ENCODE measurements at regions not wholly inside any gene's neighbourhood (a gene's known extent, or its start where the extent isn't known, plus 50 kb on each side); places are given as distances from the start of the nearest gene placed in this dataset.

DNA sequence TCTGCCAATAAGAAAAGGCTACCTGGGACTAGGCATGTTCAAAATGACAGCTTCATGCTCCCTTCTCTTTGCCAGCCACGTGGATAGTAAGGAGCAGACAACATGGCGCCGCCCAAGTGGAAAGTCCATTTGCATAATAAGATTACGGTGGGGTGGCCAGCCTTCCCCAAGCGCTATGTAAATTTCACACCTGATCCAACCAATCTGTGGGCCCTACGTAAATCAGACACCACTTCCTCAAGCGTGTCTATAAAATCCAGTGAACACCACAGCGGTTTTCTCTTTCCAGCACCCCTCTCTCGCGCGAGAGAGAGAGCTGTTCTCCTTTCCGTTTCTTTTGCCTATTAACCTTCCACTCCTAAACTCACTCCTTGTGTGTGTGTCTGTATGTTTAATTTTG lies 140.3 kb upstream of the ERCC4 start:
- WGBS (ENCODE audit: insufficient coverage) = 84% methylated on average over 8 of the region's 12 CpGs
- Histone ChIP-seq H3K27ac (ENCODE audit: low read length) (no peak overlapping the region), H3K4me1 (ENCODE audit: control insufficient read depth, insufficient read depth, low read length) (no peaks in the 10 kb centered on the region), H3K36me3 (ENCODE audit: control insufficient read depth, insufficient read depth, low read length) (no peaks in the 10 kb centered on the region), H3K9me3 (ENCODE audit: control insufficient read depth, insufficient read depth, low read length) (no peaks in the 10 kb centered on the region), H3K4me3 (ENCODE audit: low read length) (no peak overlapping the region), H3K27me3 (ENCODE audit: control insufficient read depth, insufficient read depth, low read length) (no peaks in the 10 kb centered on the region)
- TF ChIP-seq, protein P1, sequence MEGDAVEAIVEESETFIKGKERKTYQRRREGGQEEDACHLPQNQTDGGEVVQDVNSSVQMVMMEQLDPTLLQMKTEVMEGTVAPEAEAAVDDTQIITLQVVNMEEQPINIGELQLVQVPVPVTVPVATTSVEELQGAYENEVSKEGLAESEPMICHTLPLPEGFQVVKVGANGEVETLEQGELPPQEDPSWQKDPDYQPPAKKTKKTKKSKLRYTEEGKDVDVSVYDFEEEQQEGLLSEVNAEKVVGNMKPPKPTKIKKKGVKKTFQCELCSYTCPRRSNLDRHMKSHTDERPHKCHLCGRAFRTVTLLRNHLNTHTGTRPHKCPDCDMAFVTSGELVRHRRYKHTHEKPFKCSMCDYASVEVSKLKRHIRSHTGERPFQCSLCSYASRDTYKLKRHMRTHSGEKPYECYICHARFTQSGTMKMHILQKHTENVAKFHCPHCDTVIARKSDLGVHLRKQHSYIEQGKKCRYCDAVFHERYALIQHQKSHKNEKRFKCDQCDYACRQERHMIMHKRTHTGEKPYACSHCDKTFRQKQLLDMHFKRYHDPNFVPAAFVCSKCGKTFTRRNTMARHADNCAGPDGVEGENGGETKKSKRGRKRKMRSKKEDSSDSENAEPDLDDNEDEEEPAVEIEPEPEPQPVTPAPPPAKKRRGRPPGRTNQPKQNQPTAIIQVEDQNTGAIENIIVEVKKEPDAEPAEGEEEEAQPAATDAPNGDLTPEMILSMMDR (IDR thresholded peaks at IDR 0.05) = no peak
- no peak overlapping the region for H3K4me3 Mint-ChIP-seq
- intact Hi-C loops (cut with micrococcal nuclease) = no loop called here
- peaks cover 0 to 2% of the 10 kb centered on the region in 2 donors for H3K27me3 Mint-ChIP-seq (ENCODE audit: low read depth in 2 of 2)
- H3K27ac Mint-ChIP-seq = no peak overlapping the region
- H3K9me3 Mint-ChIP-seq = peaks cover 7 to 8% of the 10 kb centered on the region in 2 donors
- DNase-seq (no peak), ATAC-seq (no peak)
- H3K36me3 Mint-ChIP-seq = no peaks in the 10 kb centered on the region
- H3K4me1 Mint-ChIP-seq = no peaks in the 10 kb centered on the region

DNA sequence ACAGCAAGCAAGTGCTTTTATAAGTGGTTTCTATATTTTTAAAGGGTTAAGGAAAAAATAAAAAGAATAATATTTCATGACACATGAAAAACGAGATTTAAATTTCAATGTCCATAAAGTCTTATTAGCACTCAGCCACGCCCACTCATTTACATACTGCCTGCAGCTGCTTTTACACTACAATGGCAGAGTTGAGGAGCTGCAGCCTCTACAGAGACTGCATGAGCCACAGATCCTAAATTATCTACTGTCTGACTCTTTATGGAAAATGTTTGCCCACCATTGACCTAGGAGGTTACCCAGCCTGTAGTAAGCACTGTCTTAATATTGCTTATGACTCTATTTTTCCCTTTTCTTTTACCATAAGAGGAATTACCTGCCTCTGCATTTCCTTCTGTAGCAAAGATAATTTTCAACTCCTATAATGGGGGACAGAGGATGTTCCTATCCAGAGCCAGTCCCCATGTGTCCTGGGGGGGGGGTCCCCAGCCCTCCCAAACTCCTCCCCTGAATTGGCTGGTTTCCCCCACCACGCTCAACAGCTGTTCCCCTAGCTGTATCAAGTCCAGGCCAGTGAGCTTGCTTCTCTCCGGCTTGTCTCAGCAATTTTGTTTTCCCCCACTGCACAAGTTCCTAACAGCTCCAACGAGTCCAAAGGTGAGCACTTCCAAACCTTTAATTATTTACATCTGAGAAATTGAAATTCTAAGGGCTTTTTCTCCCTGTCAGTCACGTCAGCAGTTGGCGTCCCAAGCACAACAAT lies 139.4 kb upstream of the ERCC4 start:
- no peaks in the 10 kb centered on the region for H3K9me3 ChIP-seq (ENCODE audit: control insufficient read depth, insufficient read depth, low read length)
- TF ChIP-seq, protein P1 (IDR thresholded peaks at IDR 0.05) = no peak
- no peaks in the 10 kb centered on the region for H3K36me3 ChIP-seq (ENCODE audit: control insufficient read depth, insufficient read depth, low read length)
- H3K27ac Mint-ChIP-seq = no peak overlapping the region
- H3K36me3 Mint-ChIP-seq = no peaks in the 10 kb centered on the region
- intact Hi-C loops (cut with micrococcal nuclease) = no loop called here
- ATAC-seq = no peak
- no peak overlapping the region for H3K4me3 Mint-ChIP-seq
- H3K27me3 Mint-ChIP-seq (ENCODE audit: low read depth in 2 of 2) = peaks cover 0 to 2% of the 10 kb centered on the region in 2 donors
- peaks cover 4% of the 10 kb centered on the region in 2 donors for H3K9me3 Mint-ChIP-seq
- no peak for DNase-seq
- no peaks in the 10 kb centered on the region for H3K4me1 Mint-ChIP-seq
- no peaks in the 10 kb centered on the region for H3K27me3 ChIP-seq (ENCODE audit: control insufficient read depth, insufficient read depth, low read length)
- no peaks in the 10 kb centered on the region for H3K4me1 ChIP-seq (ENCODE audit: control insufficient read depth, insufficient read depth, low read length)
- 51% methylated on average over 7 of the region's 7 CpGs for WGBS (ENCODE audit: insufficient coverage)
- no peak overlapping the region for H3K27ac ChIP-seq (ENCODE audit: low read length)
- H3K4me3 ChIP-seq (ENCODE audit: low read length) = no peak overlapping the region

DNA sequence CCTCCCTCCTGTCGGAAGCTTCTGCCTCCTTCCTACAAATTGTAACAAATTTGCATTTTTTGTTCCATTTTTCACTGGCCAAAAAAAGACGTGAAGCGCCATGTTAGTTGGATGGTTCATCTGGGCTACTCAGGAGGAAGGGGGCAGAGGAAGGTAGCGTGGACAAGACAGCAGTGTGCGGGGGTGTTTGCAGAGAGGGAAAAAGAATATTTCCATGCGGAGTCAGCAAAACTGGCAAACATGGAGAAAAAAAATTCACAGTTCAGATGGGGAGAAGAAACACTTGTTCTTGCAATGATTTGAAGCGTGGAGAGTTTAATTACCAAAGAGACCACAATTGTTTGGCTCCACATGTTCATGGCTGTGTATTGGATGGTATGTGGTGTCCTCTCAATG lies 138.8 kb upstream of the ERCC4 start:
- H3K4me3 ChIP-seq (ENCODE audit: low read length) = no peak overlapping the region
- Mint-ChIP-seq H3K27me3 (ENCODE audit: low read depth in 2 of 2) (peaks cover 0 to 2% of the 10 kb centered on the region in 2 donors), H3K4me1 (no peaks in the 10 kb centered on the region), H3K9me3 (no peaks in the 10 kb centered on the region), H3K36me3 (no peaks in the 10 kb centered on the region), H3K27ac (no peak overlapping the region), H3K4me3 (no peak overlapping the region)
- no peaks in the 10 kb centered on the region for H3K36me3 ChIP-seq (ENCODE audit: control insufficient read depth, insufficient read depth, low read length)
- no peaks in the 10 kb centered on the region for H3K27me3 ChIP-seq (ENCODE audit: control insufficient read depth, insufficient read depth, low read length)
- intact Hi-C loops (cut with micrococcal nuclease) = no loop called here
- 89% methylated on average over 7 of the region's 7 CpGs for WGBS (ENCODE audit: insufficient coverage)
- TF ChIP-seq, protein P1 (IDR thresholded peaks at IDR 0.05) = no peak
- ATAC-seq (no peak), DNase-seq (no peak)
- H3K27ac ChIP-seq (ENCODE audit: low read length) = no peak overlapping the region
- H3K9me3 ChIP-seq (ENCODE audit: control insufficient read depth, insufficient read depth, low read length) = no peaks in the 10 kb centered on the region
- H3K4me1 ChIP-seq (ENCODE audit: control insufficient read depth, insufficient read depth, low read length) = no peaks in the 10 kb centered on the region

Data from natural killer cell (primary cell).